ENCODE measurements at regions not wholly inside any gene's neighbourhood (a gene's known extent, or its start where the extent isn't known, plus 50 kb on each side); places are given as distances from the start of the nearest gene placed in this dataset.

- Histone ChIP-seq H3K4me1 (ENCODE audit: low read depth) (no peaks in the 10 kb centered on the region), H3K9me3 (peaks cover 54% of the 10 kb centered on the region), H3K36me3 (ENCODE audit: low read depth) (no peaks in the 10 kb centered on the region), H3K4me3 (no peak overlapping the region)
- intact Hi-C loops (cut with DNase I, micrococcal nuclease), result no loop called here
- ATAC-seq (no peak), DNase-seq (no peak)
- TF ChIP-seq CTCF (IDR thresholded peaks at IDR 0.05), result no peak
Observed at GRCh38 chr5:25160891-25161290, 516.1 kb upstream of the CDH10 start.

- ATAC-seq, result no peak
- Histone ChIP-seq H3K4me3 (no peak overlapping the region), H3K9me3 (peaks cover 32% of the 10 kb centered on the region), H3K36me3 (ENCODE audit: low read depth) (no peaks in the 10 kb centered on the region), H3K4me1 (ENCODE audit: low read depth) (no peaks in the 10 kb centered on the region)
- intact Hi-C loops (cut with DNase I, micrococcal nuclease), result no loop called here
- DNase-seq, result no peak
- no peak for TF ChIP-seq CTCF (IDR thresholded peaks at IDR 0.05)
Observed at GRCh38 chr5:25150819-25151218, 506.0 kb upstream of the CDH10 start.

- DNase-seq (no peak), ATAC-seq (no peak)
- no peak overlapping the region for H3K4me3 ChIP-seq
- no peak for TF ChIP-seq CTCF (IDR thresholded peaks at IDR 0.05)
- no peaks in the 10 kb centered on the region for H3K36me3 ChIP-seq (ENCODE audit: low read depth)
- peaks cover 37% of the 10 kb centered on the region for H3K9me3 ChIP-seq
- H3K4me1 ChIP-seq (ENCODE audit: low read depth), result no peaks in the 10 kb centered on the region
- intact Hi-C loops (cut with DNase I, micrococcal nuclease), result no loop called here
Observed at GRCh38 chr5:25128606-25129005, 483.8 kb upstream of the CDH10 start.

- ATAC-seq (no peak), DNase-seq (no peak)
- no peaks in the 10 kb centered on the region for H3K36me3 ChIP-seq (ENCODE audit: low read depth)
- no peaks in the 10 kb centered on the region for H3K4me1 ChIP-seq (ENCODE audit: low read depth)
- intact Hi-C loops (cut with DNase I, micrococcal nuclease), result no loop called here
- no peak overlapping the region for H3K4me3 ChIP-seq
- TF ChIP-seq CTCF (IDR thresholded peaks at IDR 0.05), result no peak
- H3K9me3 ChIP-seq, result peaks cover 18% of the 10 kb centered on the region
Observed at GRCh38 chr5:25119650-25120049, 474.9 kb upstream of the CDH10 start.

- no peak for ATAC-seq
- TF ChIP-seq CTCF (IDR thresholded peaks at IDR 0.05), result no peak
- H3K4me1 ChIP-seq (ENCODE audit: low read depth), result no peaks in the 10 kb centered on the region
Observed at GRCh38 chr5:25107853-25108252, 463.1 kb upstream of the CDH10 start.

GRCh38 chr5:25099538-25099937 lies 454.8 kb upstream of the CDH10 start:
- no peak for TF ChIP-seq CTCF (IDR thresholded peaks at IDR 0.05)
- H3K4me3 ChIP-seq, result no peak overlapping the region
- H3K9me3 ChIP-seq, result peaks cover 45% of the 10 kb centered on the region
- no peaks in the 10 kb centered on the region for H3K4me1 ChIP-seq (ENCODE audit: low read depth)
- intact Hi-C loops (cut with DNase I, micrococcal nuclease), result no loop called here
- no peaks in the 10 kb centered on the region for H3K36me3 ChIP-seq (ENCODE audit: low read depth)
- ATAC-seq (no peak), DNase-seq (no peak)

More at GRCh38 chr5:25107853-25108252, 463.1 kb upstream of the CDH10 start:
- intact Hi-C loops (cut with DNase I, micrococcal nuclease), result no loop called here
- H3K4me3 ChIP-seq, result no peak overlapping the region
- H3K36me3 ChIP-seq (ENCODE audit: low read depth), result no peaks in the 10 kb centered on the region
- no peak for DNase-seq
- peaks cover 35% of the 10 kb centered on the region for H3K9me3 ChIP-seq
